Uterus (tissue), 3 donors: ENCODE measurements at regions not wholly inside any gene's neighbourhood (a gene's known extent, or its start where the extent isn't known, plus 50 kb on each side); places are given as distances from the start of the nearest gene placed in this dataset.
A peak's percentile ranks its signal among the peaks of the same experiment; 100 is the strongest.

Experiments used
- DNase-seq, 2 donors: peaks; one replicate each; pipeline ENCODE4 v3.0.0-alpha.2; 2019 to 2020
- H3K27ac ChIP-seq, 2 donors: fragments of 200-600 bp; sonication (generic); 1 replicate in 1 of 2; 2 replicates in 1 of 2; pipeline ENCODE4 v1.5.1; 2016 to 2018
- H3K27me3 ChIP-seq, 2 donors: fragments of 200-600 bp; sonication (generic); one replicate each; pipeline ENCODE4 v1.5.1; 2018 to 2019; ENCODE audit warnings: control low read depth in 1 of 2
- H3K36me3 ChIP-seq, 2 donors: fragments of 200-600 bp; sonication (generic); one replicate each; pipeline ENCODE4 v1.5.1; 2019; ENCODE audit warnings: control low read depth in 1 of 2
- H3K4me1 ChIP-seq, 2 donors: fragments of 200-600 bp; sonication (generic); one replicate each; pipeline ENCODE4 v1.5.1; 2018 to 2019; ENCODE audit warnings: control low read depth in 1 of 2
- H3K4me3 ChIP-seq, 2 donors: fragments of 200-600 bp; sonication (generic); 1 replicate in 1 of 2; 2 replicates in 1 of 2; pipeline ENCODE4 v1.5.1; 2018 to 2019; ENCODE audit warnings: mild to moderate bottlenecking in 1 of 2
- H3K9me3 ChIP-seq, 2 donors: fragments of 200-600 bp; sonication (generic); one replicate each; pipeline ENCODE4 v1.5.1; 2019; ENCODE audit warnings: control low read depth in 1 of 2
- CTCF ChIP-seq, 4 experiments: fragments of 200-600 bp in 2 of 4; fragments of 450-650 bp in 2 of 4; sonication (generic) in 2 of 4; IDR thresholded peaks; one replicate each; pipeline ENCODE4 v1.5.1; 2016 to 2019; ENCODE audit warnings: antibody characterized with exemption in 4 of 4, mild to moderate bottlenecking in 2 of 4, moderate library complexity in 1 of 4
- POLR2A ChIP-seq, 2 donors: fragments of 450-650 bp; IDR thresholded peaks; one replicate each; pipeline ENCODE4 v1.6.1; 2016; ENCODE audit warnings: antibody characterized with exemption in 2 of 2, mild to moderate bottlenecking in 1 of 2, moderate library complexity in 1 of 2
- intact Hi-C: fragments of 100-400 bp; cut with DNase I; formaldehyde crosslinking; loops from one replicate; pipeline ENCODE4 v1.15.1; 2023; ENCODE audit warnings: low total_unique reads
- donor health status: DM: yes; HTN: yes; CAD: no.

- Histone ChIP-seq H3K9me3 (no peaks in the 10 kb centered on the region), H3K27me3 (no peaks in the 10 kb centered on the region), H3K4me3 (no peak overlapping the region), H3K36me3 (no peaks in the 10 kb centered on the region), H3K4me1 (no peaks in the 10 kb centered on the region), H3K27ac (no peak overlapping the region)
- intact Hi-C loops: no loop called here
- no peak for TF ChIP-seq CTCF (IDR thresholded peaks at IDR 0.05)
- no peak for TF ChIP-seq POLR2A (IDR thresholded peaks at IDR 0.05)
- peak in 1 of 2 donors; percentile 47 for DNase-seq
Measured at GRCh38 chr3:65030847-65031463, 343.2 kb upstream of the ADAMTS9 start.

GRCh38 chr3:65030014-65030627, 342.3 kb upstream of the ADAMTS9 start:
- no peak for TF ChIP-seq CTCF (IDR thresholded peaks at IDR 0.05)
- TF ChIP-seq POLR2A (IDR thresholded peaks at IDR 0.05): no peak
- Histone ChIP-seq H3K27ac (no peak overlapping the region), H3K4me1 (no peaks in the 10 kb centered on the region), H3K9me3 (no peaks in the 10 kb centered on the region), H3K4me3 (no peak overlapping the region), H3K36me3 (no peaks in the 10 kb centered on the region), H3K27me3 (no peaks in the 10 kb centered on the region)
- intact Hi-C loops: no loop called here
- DNase-seq: no peak

GRCh38 chr3:65029130-65029529, 341.3 kb upstream of the ADAMTS9 start:
- Histone ChIP-seq H3K36me3 (no peaks in the 10 kb centered on the region), H3K27ac (no peak overlapping the region), H3K4me1 (no peaks in the 10 kb centered on the region), H3K4me3 (no peak overlapping the region), H3K9me3 (no peaks in the 10 kb centered on the region), H3K27me3 (no peaks in the 10 kb centered on the region)
- TF ChIP-seq POLR2A (IDR thresholded peaks at IDR 0.05) (no peak), CTCF (IDR thresholded peaks at IDR 0.05) (no peak)
- intact Hi-C loops: no loop called here
- DNase-seq: no peak

- H3K4me1 ChIP-seq: no peaks in the 10 kb centered on the region
- DNase-seq: no peak
- H3K27me3 ChIP-seq: no peaks in the 10 kb centered on the region
- no peak for TF ChIP-seq POLR2A (IDR thresholded peaks at IDR 0.05)
- no peak overlapping the region for H3K4me3 ChIP-seq
- no peaks in the 10 kb centered on the region for H3K36me3 ChIP-seq
- no peaks in the 10 kb centered on the region for H3K9me3 ChIP-seq
- H3K27ac ChIP-seq: no peak overlapping the region
- intact Hi-C loops: no loop called here
Measured at GRCh38 chr3:65028024-65028423, 340.2 kb upstream of the ADAMTS9 start.

GRCh38 chr3:65027335-65027734, 339.5 kb upstream of the ADAMTS9 start:
- Histone ChIP-seq H3K4me1 (no peaks in the 10 kb centered on the region), H3K27ac (no peak overlapping the region), H3K36me3 (no peaks in the 10 kb centered on the region), H3K4me3 (no peak overlapping the region), H3K9me3 (no peaks in the 10 kb centered on the region), H3K27me3 (no peaks in the 10 kb centered on the region)
- intact Hi-C loops: no loop called here
- DNase-seq: no peak
- no peak for TF ChIP-seq CTCF (IDR thresholded peaks at IDR 0.05)
- TF ChIP-seq POLR2A (IDR thresholded peaks at IDR 0.05): no peak
